ENCODE measurements at regions not wholly inside any gene's neighbourhood (a gene's known extent, or its start where the extent isn't known, plus 50 kb on each side); places are given as distances from the start of the nearest gene placed in this dataset.

DNA sequence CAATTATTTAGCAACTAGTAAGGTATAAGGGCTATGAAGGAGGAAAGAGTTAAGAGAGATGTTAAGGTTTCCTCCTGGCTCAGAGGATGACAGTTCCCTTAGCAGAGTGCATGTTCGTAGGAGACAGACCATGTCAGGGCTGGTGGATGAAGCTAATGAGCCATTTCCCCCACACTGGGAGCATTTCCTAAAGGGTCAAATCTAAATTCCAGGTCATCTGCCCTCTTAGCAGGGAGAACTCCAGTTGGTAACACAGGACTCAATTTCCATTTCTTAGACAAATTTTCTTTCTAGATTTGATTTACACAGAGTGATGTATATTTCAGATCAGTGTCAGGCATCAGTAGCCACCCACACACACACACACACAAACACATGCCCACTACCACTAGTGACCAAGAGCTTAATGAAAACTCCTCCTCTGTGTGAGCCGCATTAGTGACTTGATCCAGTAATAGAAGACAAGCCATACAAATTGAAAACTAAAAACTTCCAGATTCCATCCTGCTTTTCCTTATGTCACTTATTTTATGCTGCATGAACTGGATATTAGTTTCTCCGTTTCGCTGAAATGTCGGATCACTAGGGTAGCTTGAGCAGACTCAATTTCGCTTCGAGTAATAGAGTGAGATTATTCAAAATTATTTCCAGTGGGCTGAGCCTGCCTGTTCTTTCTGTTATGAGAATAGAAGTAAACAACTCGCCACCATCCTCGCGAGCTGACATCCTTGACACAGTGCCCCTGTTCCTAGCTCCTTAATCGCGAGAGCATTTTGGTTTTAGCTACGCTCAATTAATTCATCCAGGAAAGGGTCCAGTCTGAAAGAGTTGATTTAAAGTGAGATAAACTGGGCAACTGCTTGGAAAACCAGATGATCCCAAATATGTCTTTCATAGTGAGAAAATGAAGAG is 582.6 kb downstream of the SOX6 start:
- TF ChIP-seq POLR2AphosphoS5 (IDR thresholded peaks at IDR 0.05) (no peak), POLR2A (IDR thresholded peaks at IDR 0.05) (no peak)
- TF ChIP-seq, protein P1, sequence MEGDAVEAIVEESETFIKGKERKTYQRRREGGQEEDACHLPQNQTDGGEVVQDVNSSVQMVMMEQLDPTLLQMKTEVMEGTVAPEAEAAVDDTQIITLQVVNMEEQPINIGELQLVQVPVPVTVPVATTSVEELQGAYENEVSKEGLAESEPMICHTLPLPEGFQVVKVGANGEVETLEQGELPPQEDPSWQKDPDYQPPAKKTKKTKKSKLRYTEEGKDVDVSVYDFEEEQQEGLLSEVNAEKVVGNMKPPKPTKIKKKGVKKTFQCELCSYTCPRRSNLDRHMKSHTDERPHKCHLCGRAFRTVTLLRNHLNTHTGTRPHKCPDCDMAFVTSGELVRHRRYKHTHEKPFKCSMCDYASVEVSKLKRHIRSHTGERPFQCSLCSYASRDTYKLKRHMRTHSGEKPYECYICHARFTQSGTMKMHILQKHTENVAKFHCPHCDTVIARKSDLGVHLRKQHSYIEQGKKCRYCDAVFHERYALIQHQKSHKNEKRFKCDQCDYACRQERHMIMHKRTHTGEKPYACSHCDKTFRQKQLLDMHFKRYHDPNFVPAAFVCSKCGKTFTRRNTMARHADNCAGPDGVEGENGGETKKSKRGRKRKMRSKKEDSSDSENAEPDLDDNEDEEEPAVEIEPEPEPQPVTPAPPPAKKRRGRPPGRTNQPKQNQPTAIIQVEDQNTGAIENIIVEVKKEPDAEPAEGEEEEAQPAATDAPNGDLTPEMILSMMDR (IDR thresholded peaks at IDR 0.05 in 8 of 11, conservative IDR thresholded peaks at IDR 0.05 in 3 of 11): no peak
